Activated naive CD4-positive, alpha-beta T cell treated with anti-CD3 and anti-CD28 coated beads, Interleukin-2, amount 50 U/mL, for 24 hours (primary cell): ENCODE measurements at regions not wholly inside any gene's neighbourhood (a gene's known extent, or its start where the extent isn't known, plus 50 kb on each side); places are given as distances from the start of the nearest gene placed in this dataset.
"Not testable (repeated sequence)": the region's sequence is repeated elsewhere in the genome, so short reads cannot be mapped to it uniquely, and the experiment has no call there.

Experiments
- H3K27ac Mint-ChIP-seq: one replicate; pipeline ENCODE4 v1.8.0; 2021; ENCODE audit warnings: mild to moderate bottlenecking, mixed read lengths
- H3K27me3 Mint-ChIP-seq: one replicate; pipeline ENCODE4 v1.8.0; 2021; ENCODE audit warnings: mixed read lengths
- H3K36me3 Mint-ChIP-seq: one replicate; pipeline ENCODE4 v1.8.0; 2021; ENCODE audit warnings: mixed read lengths
- H3K4me1 Mint-ChIP-seq: one replicate; pipeline ENCODE4 v1.8.0; 2021; ENCODE audit warnings: mixed read lengths
- H3K4me3 Mint-ChIP-seq: one replicate; pipeline ENCODE4 v1.8.0; 2021; ENCODE audit warnings: mild to moderate bottlenecking, mixed read lengths
- H3K9me3 Mint-ChIP-seq: one replicate; pipeline ENCODE4 v1.8.0; 2021; ENCODE audit warnings: mixed read lengths

GRCh38 chr16:11412175-11412904 lies 67.1 kb downstream of the RMI2 start:
- Mint-ChIP-seq H3K27me3 (no peaks in the 10 kb centered on the region), H3K36me3 (no peaks in the 10 kb centered on the region), H3K9me3 (no peaks in the 10 kb centered on the region), H3K27ac (no peak overlapping the region), H3K4me1 (peaks cover 4% of the 10 kb centered on the region), H3K4me3 (no peak overlapping the region)

- H3K36me3 Mint-ChIP-seq, result no peaks in the 10 kb centered on the region
- H3K27me3 Mint-ChIP-seq, result no peaks in the 10 kb centered on the region
- H3K4me3 Mint-ChIP-seq, result no peak overlapping the region
- no peaks in the 10 kb centered on the region for H3K4me1 Mint-ChIP-seq
- no peaks in the 10 kb centered on the region for H3K9me3 Mint-ChIP-seq
- H3K27ac Mint-ChIP-seq, result no peak overlapping the region
These were observed 68.0 kb downstream of the RMI2 start for GRCh38 chr16:11412965-11413887.

- no peak overlapping the region for H3K27ac Mint-ChIP-seq
- H3K9me3 Mint-ChIP-seq, result no peaks in the 10 kb centered on the region
These were observed 68.8 kb downstream of the RMI2 start for GRCh38 chr16:11413907-11414595.

GRCh38 chr16:11414815-11415775 lies 69.8 kb downstream of the RMI2 start:
- no peaks in the 10 kb centered on the region for H3K4me1 Mint-ChIP-seq
- H3K27ac Mint-ChIP-seq, result no peak overlapping the region
- no peaks in the 10 kb centered on the region for H3K36me3 Mint-ChIP-seq
- H3K27me3 Mint-ChIP-seq, result no peaks in the 10 kb centered on the region
- no peak overlapping the region for H3K4me3 Mint-ChIP-seq
- no peaks in the 10 kb centered on the region for H3K9me3 Mint-ChIP-seq

More at GRCh38 chr16:11413907-11414595, 68.8 kb downstream of the RMI2 start:
- no peak overlapping the region for H3K4me3 Mint-ChIP-seq
- H3K36me3 Mint-ChIP-seq, result no peaks in the 10 kb centered on the region
- H3K4me1 Mint-ChIP-seq, result no peaks in the 10 kb centered on the region
- no peaks in the 10 kb centered on the region for H3K27me3 Mint-ChIP-seq

GRCh38 chr16:11416228-11417001 lies 71.2 kb downstream of the RMI2 start:
- H3K36me3 Mint-ChIP-seq, result no peaks in the 10 kb centered on the region
- no peaks in the 10 kb centered on the region for H3K27me3 Mint-ChIP-seq
- H3K4me3 Mint-ChIP-seq, result no peak overlapping the region
- H3K4me1 Mint-ChIP-seq, result no peaks in the 10 kb centered on the region
- H3K27ac Mint-ChIP-seq, result no peak overlapping the region
- H3K9me3 Mint-ChIP-seq, result no peaks in the 10 kb centered on the region

- no peak overlapping the region for H3K4me3 Mint-ChIP-seq
- no peaks in the 10 kb centered on the region for H3K27me3 Mint-ChIP-seq
- H3K4me1 Mint-ChIP-seq, result no peaks in the 10 kb centered on the region
- no peaks in the 10 kb centered on the region for H3K9me3 Mint-ChIP-seq
- no peak overlapping the region for H3K27ac Mint-ChIP-seq
- H3K36me3 Mint-ChIP-seq, result no peaks in the 10 kb centered on the region
These were observed 72.2 kb downstream of the RMI2 start for GRCh38 chr16:11417487-11417886.

GRCh38 chr16:11418506-11418905 lies 73.2 kb downstream of the RMI2 start:
- Mint-ChIP-seq H3K4me3 (no peak overlapping the region), H3K27me3 (no peaks in the 10 kb centered on the region), H3K4me1 (no peaks in the 10 kb centered on the region), H3K36me3 (no peaks in the 10 kb centered on the region), H3K9me3 (no peaks in the 10 kb centered on the region), H3K27ac (no peak overlapping the region)

- not testable (repeated sequence) for H3K4me1 Mint-ChIP-seq, H3K27me3 Mint-ChIP-seq, H3K27ac Mint-ChIP-seq, H3K9me3 Mint-ChIP-seq, H3K4me3 Mint-ChIP-seq, H3K36me3 Mint-ChIP-seq
These were observed 74.8 kb downstream of the RMI2 start for GRCh38 chr16:11420067-11420466.

GRCh38 chr16:11420895-11421294 lies 75.6 kb downstream of the RMI2 start:
- Mint-ChIP-seq H3K27ac (no peak overlapping the region), H3K9me3 (no peaks in the 10 kb centered on the region), H3K27me3 (no peaks in the 10 kb centered on the region), H3K4me3 (no peak overlapping the region), H3K4me1 (no peaks in the 10 kb centered on the region), H3K36me3 (no peaks in the 10 kb centered on the region)

GRCh38 chr16:11422381-11423314 lies 77.4 kb downstream of the RMI2 start:
- Mint-ChIP-seq H3K4me1 (no peaks in the 10 kb centered on the region), H3K4me3 (no peak overlapping the region), H3K9me3 (no peaks in the 10 kb centered on the region), H3K36me3 (no peaks in the 10 kb centered on the region), H3K27me3 (no peaks in the 10 kb centered on the region), H3K27ac (no peak overlapping the region)

GRCh38 chr16:11423315-11424117 lies 78.3 kb downstream of the RMI2 start:
- no peak overlapping the region for H3K27ac Mint-ChIP-seq
- H3K4me3 Mint-ChIP-seq, result no peak overlapping the region
- H3K27me3 Mint-ChIP-seq, result no peaks in the 10 kb centered on the region

GRCh38 chr16:11424118-11424460 lies 78.8 kb downstream of the RMI2 start:
- H3K4me1 Mint-ChIP-seq, result no peaks in the 10 kb centered on the region

More at GRCh38 chr16:11423315-11424117, 78.3 kb downstream of the RMI2 start:
- no peaks in the 10 kb centered on the region for H3K36me3 Mint-ChIP-seq
- H3K4me1 Mint-ChIP-seq, result no peaks in the 10 kb centered on the region
- H3K9me3 Mint-ChIP-seq, result no peaks in the 10 kb centered on the region

GRCh38 chr16:11425140-11425539 lies 79.9 kb downstream of the RMI2 start:
- no peaks in the 10 kb centered on the region for H3K36me3 Mint-ChIP-seq
- no peaks in the 10 kb centered on the region for H3K27me3 Mint-ChIP-seq
- H3K27ac Mint-ChIP-seq, result no peak overlapping the region
- no peaks in the 10 kb centered on the region for H3K4me1 Mint-ChIP-seq
- no peak overlapping the region for H3K4me3 Mint-ChIP-seq
- no peaks in the 10 kb centered on the region for H3K9me3 Mint-ChIP-seq

More at GRCh38 chr16:11424118-11424460, 78.8 kb downstream of the RMI2 start:
- Mint-ChIP-seq H3K27me3 (no peaks in the 10 kb centered on the region), H3K4me3 (no peak overlapping the region), H3K27ac (no peak overlapping the region), H3K9me3 (no peaks in the 10 kb centered on the region), H3K36me3 (no peaks in the 10 kb centered on the region)
